Liver (tissue), 3 donors: ENCODE measurements at regions not wholly inside any gene's neighbourhood (a gene's known extent, or its start where the extent isn't known, plus 50 kb on each side); places are given as distances from the start of the nearest gene placed in this dataset.

Experiments
- FOXA1 ChIP-seq: IDR thresholded peaks from 2 replicates; pipeline ENCODE4 v1.6.1; 2016; ENCODE audit warnings: antibody characterized with exemption
- JUND ChIP-seq, 2 donors: IDR thresholded peaks; 2 replicates each; pipeline ENCODE4 v1.6.1; 2016; ENCODE audit warnings: antibody characterized with exemption in 2 of 2
- RAD21 ChIP-seq, 2 donors: IDR thresholded peaks; 2 replicates each; pipeline ENCODE4 v1.6.1; 2016; ENCODE audit warnings: antibody characterized with exemption in 2 of 2, mild to moderate bottlenecking in 2 of 2
- RXRA ChIP-seq, 2 donors: IDR thresholded peaks; 2 replicates each; pipeline ENCODE4 v1.6.1; 2017 to 2018; ENCODE audit warnings: antibody characterized with exemption in 2 of 2, mild to moderate bottlenecking in 1 of 2
- SP1 ChIP-seq: IDR thresholded peaks from 2 replicates; pipeline ENCODE4 v1.6.1; 2018; ENCODE audit warnings: antibody characterized with exemption, mild to moderate bottlenecking
- TAF1 ChIP-seq: conservative IDR thresholded peaks from 2 replicates; pipeline ENCODE4 v1.6.1; 2016; ENCODE audit warnings: antibody characterized with exemption, mild to moderate bottlenecking
- TF ChIP-seq, protein P1 (sequence below): fragments of 150-350 bp; IDR thresholded peaks from 2 replicates; pipeline ENCODE4 v1.5.1; 2017; ENCODE audit warnings: improper control_type of control experiment, low read depth, low read length; ENCODE audit not compliant: missing input control
- TF ChIP-seq, protein P2 (sequence below): IDR thresholded peaks from 2 replicates; pipeline ENCODE4 v1.6.1; 2016; ENCODE audit warnings: antibody characterized with exemption
- TF ChIP-seq, protein P3 (sequence below): IDR thresholded peaks from 2 replicates; pipeline ENCODE4 v1.6.1; 2016; ENCODE audit warnings: antibody characterized with exemption, mild to moderate bottlenecking
- donor health status: healthy.
- donor health status: healthy.

DNA sequence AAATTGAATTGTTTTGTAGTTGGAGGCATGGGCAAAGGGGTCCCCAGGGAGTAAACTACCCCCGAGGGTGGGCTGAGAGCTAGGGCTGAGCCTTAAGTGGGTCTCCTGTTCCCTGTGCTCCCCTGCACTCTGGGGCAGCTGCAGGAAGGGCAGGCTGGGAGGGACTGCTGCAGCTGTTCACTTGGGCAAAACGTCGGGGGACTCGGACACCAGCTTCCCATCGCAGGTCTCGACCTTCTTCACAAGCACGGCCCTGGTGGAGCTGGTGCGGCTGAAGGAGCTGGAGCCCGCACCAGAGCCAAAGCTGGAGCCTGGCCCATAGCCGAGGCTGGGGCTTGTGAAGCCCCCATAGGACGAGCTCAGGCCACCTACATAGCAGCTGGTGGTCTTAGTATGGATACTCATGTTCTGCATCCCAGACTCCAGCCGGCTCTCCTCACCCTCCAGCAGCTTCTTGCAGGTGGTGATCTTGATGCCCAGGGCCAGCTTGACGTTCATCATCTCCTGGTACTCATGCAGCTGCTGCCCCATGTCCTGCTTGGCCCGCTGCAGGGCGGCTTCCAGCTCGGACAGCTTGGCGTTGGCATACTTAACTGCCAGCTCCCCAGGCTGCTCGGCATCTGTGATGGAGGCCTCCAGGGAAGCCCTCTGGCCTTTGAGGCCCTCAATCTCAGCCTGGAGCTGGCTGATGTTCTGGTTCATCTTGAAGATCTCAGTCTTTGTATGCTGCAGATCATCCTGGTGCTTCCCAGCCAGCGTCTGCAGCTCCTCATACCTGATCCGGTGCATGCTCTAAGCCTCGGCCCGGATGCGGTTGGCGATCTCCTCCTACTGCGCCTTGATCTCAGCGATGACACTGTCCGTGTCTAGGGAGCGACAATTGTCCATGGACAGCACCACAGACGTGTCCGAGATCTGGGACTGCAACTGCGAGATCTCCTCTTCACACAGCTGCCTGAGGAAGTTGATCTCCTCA lies 423.5 kb upstream of the ARPP21 start:
- TF ChIP-seq, protein P1, sequence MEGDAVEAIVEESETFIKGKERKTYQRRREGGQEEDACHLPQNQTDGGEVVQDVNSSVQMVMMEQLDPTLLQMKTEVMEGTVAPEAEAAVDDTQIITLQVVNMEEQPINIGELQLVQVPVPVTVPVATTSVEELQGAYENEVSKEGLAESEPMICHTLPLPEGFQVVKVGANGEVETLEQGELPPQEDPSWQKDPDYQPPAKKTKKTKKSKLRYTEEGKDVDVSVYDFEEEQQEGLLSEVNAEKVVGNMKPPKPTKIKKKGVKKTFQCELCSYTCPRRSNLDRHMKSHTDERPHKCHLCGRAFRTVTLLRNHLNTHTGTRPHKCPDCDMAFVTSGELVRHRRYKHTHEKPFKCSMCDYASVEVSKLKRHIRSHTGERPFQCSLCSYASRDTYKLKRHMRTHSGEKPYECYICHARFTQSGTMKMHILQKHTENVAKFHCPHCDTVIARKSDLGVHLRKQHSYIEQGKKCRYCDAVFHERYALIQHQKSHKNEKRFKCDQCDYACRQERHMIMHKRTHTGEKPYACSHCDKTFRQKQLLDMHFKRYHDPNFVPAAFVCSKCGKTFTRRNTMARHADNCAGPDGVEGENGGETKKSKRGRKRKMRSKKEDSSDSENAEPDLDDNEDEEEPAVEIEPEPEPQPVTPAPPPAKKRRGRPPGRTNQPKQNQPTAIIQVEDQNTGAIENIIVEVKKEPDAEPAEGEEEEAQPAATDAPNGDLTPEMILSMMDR: no peak
- TF ChIP-seq, protein P2, sequence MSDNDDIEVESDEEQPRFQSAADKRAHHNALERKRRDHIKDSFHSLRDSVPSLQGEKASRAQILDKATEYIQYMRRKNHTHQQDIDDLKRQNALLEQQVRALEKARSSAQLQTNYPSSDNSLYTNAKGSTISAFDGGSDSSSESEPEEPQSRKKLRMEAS: no peak
- TF ChIP-seq, protein P3, sequence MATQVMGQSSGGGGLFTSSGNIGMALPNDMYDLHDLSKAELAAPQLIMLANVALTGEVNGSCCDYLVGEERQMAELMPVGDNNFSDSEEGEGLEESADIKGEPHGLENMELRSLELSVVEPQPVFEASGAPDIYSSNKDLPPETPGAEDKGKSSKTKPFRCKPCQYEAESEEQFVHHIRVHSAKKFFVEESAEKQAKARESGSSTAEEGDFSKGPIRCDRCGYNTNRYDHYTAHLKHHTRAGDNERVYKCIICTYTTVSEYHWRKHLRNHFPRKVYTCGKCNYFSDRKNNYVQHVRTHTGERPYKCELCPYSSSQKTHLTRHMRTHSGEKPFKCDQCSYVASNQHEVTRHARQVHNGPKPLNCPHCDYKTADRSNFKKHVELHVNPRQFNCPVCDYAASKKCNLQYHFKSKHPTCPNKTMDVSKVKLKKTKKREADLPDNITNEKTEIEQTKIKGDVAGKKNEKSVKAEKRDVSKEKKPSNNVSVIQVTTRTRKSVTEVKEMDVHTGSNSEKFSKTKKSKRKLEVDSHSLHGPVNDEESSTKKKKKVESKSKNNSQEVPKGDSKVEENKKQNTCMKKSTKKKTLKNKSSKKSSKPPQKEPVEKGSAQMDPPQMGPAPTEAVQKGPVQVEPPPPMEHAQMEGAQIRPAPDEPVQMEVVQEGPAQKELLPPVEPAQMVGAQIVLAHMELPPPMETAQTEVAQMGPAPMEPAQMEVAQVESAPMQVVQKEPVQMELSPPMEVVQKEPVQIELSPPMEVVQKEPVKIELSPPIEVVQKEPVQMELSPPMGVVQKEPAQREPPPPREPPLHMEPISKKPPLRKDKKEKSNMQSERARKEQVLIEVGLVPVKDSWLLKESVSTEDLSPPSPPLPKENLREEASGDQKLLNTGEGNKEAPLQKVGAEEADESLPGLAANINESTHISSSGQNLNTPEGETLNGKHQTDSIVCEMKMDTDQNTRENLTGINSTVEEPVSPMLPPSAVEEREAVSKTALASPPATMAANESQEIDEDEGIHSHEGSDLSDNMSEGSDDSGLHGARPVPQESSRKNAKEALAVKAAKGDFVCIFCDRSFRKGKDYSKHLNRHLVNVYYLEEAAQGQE: no peak
- TF ChIP-seq JUND (IDR thresholded peaks at IDR 0.05): no peak
- no peak for TF ChIP-seq RAD21 (IDR thresholded peaks at IDR 0.05)
- no peak for TF ChIP-seq SP1
- TF ChIP-seq RXRA (IDR thresholded peaks at IDR 0.05): no peak
- no peak for TF ChIP-seq TAF1
- no peak for TF ChIP-seq FOXA1
